H1 (cell line): ENCODE measurements at regions not wholly inside any gene's neighbourhood (a gene's known extent, or its start where the extent isn't known, plus 50 kb on each side); places are given as distances from the start of the nearest gene placed in this dataset.

Source experiments
- JUND ChIP-seq: IDR thresholded peaks from 2 replicates; pipeline ENCODE4 v1.6.1; 2011; ENCODE audit warnings: mild to moderate bottlenecking, improper control_type of control experiment, low read length
- MAFK ChIP-seq: IDR thresholded peaks from 2 replicates; pipeline ENCODE4 v1.6.1; 2012; ENCODE audit warnings: low read depth, mild to moderate bottlenecking, improper control_type of control experiment, low read length
- RAD21 ChIP-seq, 2 experiments: IDR thresholded peaks in 1 of 2; conservative IDR thresholded peaks in 1 of 2; 2 replicates each; pipeline ENCODE4 v1.6.1; 2011; ENCODE audit warnings: low read depth in 2 of 2, low read length in 2 of 2, improper control_type of control experiment in 1 of 2, inconsistent platforms in 1 of 2, mild to moderate bottlenecking in 1 of 2, moderate library complexity in 1 of 2
- RNF2 ChIP-seq: fragments of 200-900, 300-1000 bp; sonication (generic); IDR thresholded peaks from 2 replicates; pipeline ENCODE4 v1.7.1; 2016; ENCODE audit warnings: borderline replicate concordance, low read depth, mild to moderate bottlenecking, antibody characterized with exemption, low read length; ENCODE audit not compliant: poor library complexity, severe bottlenecking; ENCODE audit errors: missing control alignments
- TAF1 ChIP-seq: IDR thresholded peaks from 2 replicates; pipeline ENCODE4 v1.6.1; 2011; ENCODE audit warnings: mild to moderate bottlenecking, low read depth, low read length
- TF ChIP-seq, protein P1 (sequence below), 3 experiments: IDR thresholded peaks; 1 replicate in 2 of 3; 2 replicates in 1 of 3; pipeline versions ENCODE4 v1.5.1 to v1.6.1; 2011; ENCODE audit warnings: low read length in 3 of 3, mild to moderate bottlenecking in 3 of 3, inconsistent platforms in 2 of 3, low read depth in 1 of 3, moderate library complexity in 1 of 3; ENCODE audit not compliant: insufficient read depth in 1 of 3; ENCODE audit errors: control extremely low read depth in 1 of 3

DNA sequence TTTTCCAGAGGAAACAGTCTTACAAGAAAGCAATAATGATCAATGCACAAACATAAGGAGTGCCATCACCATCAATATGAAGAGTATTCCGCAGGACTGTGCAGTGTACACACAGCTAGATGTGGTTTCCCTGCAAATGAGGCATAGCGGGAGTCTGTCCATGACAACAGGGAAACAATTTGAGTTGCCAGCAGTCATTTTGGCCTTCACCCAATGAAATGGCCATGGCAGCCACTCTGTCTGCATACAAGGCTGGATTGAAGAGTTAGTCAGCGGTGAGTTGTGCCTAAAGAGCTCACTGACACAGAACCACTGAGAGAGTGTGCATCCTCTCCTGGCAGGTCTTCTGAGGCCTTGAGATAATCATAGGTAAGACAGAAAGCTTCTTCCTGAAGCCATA is 303.3 kb downstream of the IPMK start:
- TF ChIP-seq, protein P1, sequence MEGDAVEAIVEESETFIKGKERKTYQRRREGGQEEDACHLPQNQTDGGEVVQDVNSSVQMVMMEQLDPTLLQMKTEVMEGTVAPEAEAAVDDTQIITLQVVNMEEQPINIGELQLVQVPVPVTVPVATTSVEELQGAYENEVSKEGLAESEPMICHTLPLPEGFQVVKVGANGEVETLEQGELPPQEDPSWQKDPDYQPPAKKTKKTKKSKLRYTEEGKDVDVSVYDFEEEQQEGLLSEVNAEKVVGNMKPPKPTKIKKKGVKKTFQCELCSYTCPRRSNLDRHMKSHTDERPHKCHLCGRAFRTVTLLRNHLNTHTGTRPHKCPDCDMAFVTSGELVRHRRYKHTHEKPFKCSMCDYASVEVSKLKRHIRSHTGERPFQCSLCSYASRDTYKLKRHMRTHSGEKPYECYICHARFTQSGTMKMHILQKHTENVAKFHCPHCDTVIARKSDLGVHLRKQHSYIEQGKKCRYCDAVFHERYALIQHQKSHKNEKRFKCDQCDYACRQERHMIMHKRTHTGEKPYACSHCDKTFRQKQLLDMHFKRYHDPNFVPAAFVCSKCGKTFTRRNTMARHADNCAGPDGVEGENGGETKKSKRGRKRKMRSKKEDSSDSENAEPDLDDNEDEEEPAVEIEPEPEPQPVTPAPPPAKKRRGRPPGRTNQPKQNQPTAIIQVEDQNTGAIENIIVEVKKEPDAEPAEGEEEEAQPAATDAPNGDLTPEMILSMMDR (IDR thresholded peaks at IDR 0.05; ENCODE audit: control extremely low read depth in 1 of 3, insufficient read depth in 1 of 3, low read depth in 1 of 3, low read length in 3 of 3): no peak
- TF ChIP-seq TAF1 (no peak), MAFK (no peak), JUND (no peak), RAD21 (IDR thresholded peaks at IDR 0.05 in 1 of 2, conservative IDR thresholded peaks at IDR 0.05 in 1 of 2; ENCODE audit: low read depth in 2 of 2, low read length in 2 of 2) (no peak), RNF2 (no peak)
